Cardiac septum (tissue), 1 donor: ENCODE measurements at regions not wholly inside any gene's neighbourhood (a gene's known extent, or its start where the extent isn't known, plus 50 kb on each side); places are given as distances from the start of the nearest gene placed in this dataset.

Experiments used
- DNase-seq: peaks from one replicate; pipeline ENCODE4 v3.0.0-alpha.2; 2020; ENCODE audit warnings: low spot score
- intact Hi-C: fragments of 100-400 bp; cut with DNase I; formaldehyde crosslinking; loops from one replicate; pipeline ENCODE4 v1.14.0; 2022
- donor health status: DM: no; HTN: no; CAD: no.

DNA sequence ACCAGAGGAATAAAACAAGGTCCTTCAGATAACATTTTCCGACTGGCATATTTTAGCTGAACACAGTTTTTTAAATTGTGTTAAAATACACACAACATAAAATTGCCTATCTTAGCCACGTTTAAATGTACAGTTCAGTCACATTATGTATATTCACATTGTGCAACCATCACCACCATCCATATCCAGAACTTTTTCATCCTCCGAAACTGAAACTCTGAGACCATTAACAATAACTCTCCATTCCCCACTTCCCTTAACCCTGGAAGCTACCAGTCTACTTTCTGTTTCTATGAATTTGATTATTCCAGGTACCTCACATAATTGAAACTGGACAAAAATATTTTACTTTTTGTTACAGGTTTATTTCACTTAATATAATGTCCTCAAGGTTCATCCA is 213.3 kb downstream of the ETS1 start:
- DNase-seq = no peak
- intact Hi-C loops = no loop called here

DNA sequence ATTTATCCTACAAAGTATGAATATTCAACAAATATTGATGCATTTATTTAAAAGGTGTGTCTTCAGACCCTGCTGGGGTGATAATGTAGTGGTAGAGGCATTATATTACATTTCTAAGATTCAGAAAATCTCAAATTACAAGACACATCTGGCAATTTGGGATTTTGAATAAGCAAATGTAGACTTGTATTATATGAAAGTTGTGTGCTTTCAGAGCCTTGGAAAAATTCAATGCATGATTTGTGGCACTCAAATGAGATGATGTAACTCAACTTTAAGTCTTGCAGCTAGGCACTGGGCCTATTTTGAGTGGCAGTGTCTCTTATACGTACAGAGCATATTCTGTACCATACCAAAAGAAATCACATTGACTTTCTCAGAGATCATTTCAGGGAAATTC is 214.4 kb downstream of the ETS1 start:
- no peak for DNase-seq
- intact Hi-C loops = no loop called here

DNA sequence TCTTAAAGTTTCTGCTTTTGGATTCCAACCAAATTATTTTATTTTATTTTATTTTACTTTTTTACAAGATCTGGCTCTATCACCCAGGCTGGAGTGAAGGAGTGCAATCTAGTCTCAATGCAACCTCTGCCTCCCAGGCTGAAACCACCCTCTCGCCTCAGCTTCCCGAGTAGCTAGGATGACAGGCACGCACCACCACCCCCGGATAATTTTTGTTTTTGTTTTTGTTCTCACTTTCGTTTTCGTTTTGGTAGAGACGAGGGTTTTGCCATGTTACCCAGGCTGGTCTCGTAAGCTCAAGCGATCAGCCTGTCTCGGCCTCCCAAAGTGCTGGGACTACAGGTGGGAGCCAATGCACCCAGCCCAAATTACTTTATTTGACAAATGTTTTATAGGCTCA is 219.8 kb downstream of the ETS1 start:
- DNase-seq = no peak
- intact Hi-C loops = no loop called here

DNA sequence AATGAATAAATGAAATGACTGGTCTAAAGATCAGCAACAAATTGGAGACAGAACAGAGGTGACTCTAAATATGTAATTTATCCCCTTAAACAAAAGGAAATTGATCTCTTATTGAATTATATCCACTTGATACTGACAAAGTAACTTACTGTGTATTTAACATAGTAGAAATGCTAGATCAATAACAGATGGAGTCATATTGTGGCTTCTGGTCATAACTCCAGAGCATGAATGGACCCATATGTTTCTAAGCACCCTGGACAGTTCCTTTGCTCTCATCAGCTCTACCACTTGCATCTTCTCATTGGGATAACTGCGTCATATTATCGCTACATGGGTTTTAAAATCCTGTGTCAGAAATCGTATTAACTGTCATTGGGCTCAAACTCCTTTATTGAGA is 222.3 kb downstream of the ETS1 start:
- intact Hi-C loops = no loop called here
- no peak for DNase-seq

- intact Hi-C loops = no loop called here
- DNase-seq = no peak
Measured at GRCh38 chr11:128361451-128362020, 225.8 kb downstream of the ETS1 start.

GRCh38 chr11:128359515-128359914 is 227.8 kb downstream of the ETS1 start:
- intact Hi-C loops = loop anchor here (5.0 kb wide), 1 partner anchor 33 kb away; no protein-coding TSS in a partner anchor
- no peak for DNase-seq

DNA sequence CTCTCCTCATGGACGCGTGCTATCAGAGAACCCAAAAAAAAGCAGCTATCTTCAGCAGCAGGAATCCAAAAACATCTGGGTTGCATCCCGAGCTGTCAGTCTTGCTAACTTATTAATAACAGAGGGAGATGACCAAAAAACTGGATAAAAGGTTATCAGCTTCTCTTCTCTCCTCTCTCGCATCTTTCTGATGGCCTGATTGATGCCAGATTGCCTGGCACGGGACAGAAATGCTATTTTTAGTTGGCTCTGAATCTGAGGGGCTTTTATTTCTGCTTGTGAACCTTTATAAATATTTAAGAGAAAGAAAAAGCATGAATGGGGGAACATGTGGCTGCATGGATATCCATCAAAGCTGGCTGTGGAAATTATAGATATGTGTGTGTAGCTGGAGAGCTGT is 230.3 kb downstream of the ETS1 start:
- no peak for DNase-seq
- intact Hi-C loops = loop anchor here (5.0 kb wide), 1 partner anchor 35 kb away; no protein-coding TSS in a partner anchor

DNA sequence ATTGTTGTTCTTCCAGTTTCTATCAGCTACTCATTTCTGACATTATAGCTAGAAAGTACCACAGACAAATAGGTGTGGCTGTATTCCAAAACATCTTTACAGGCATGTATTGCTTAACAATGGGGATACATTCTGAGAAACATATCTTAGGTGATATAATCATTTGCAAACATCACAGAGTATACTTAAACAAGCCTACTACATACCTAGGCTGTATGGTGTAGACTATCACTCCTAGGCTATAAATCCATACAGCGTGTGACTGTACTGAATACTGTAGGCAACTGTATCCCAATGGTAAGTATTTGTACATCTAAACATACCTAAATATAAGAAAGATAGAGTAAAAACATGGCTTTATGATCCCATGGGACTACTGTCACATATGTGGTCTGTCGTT is 231.8 kb downstream of the ETS1 start:
- intact Hi-C loops = loop anchor here (5.0 kb wide), 1 partner anchor 37 kb away; no protein-coding TSS in a partner anchor
- DNase-seq = no peak

GRCh38 chr11:128354476-128354875 is 232.9 kb downstream of the ETS1 start:
- no peak for DNase-seq
- intact Hi-C loops = no loop called here

DNA sequence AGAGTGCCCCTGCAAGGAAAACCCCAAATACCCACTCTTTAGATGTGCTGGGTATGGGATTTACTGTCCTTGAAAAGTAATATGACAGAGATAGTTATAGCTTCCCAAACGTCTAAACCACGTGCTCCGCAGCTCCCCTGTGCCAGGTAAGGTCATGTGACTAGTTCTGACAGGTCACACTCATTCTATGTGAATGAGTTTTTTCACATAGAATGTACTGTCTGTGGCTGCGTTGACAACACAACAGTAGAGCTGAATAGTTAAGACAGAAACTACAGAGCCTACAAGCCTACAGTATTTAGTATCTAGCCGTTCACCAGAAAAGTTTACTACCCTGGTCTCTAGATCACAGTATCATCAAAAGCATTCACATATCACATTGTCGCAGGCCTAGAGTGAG is 236.2 kb downstream of the ETS1 start:
- DNase-seq = no peak
- intact Hi-C loops = no loop called here

- no peak for DNase-seq
- intact Hi-C loops = no loop called here
Measured at GRCh38 chr11:128349650-128350299, 237.6 kb downstream of the ETS1 start.

- intact Hi-C loops = no loop called here
- DNase-seq = no peak
Measured at GRCh38 chr11:128346804-128347203, 240.6 kb downstream of the ETS1 start.

DNA sequence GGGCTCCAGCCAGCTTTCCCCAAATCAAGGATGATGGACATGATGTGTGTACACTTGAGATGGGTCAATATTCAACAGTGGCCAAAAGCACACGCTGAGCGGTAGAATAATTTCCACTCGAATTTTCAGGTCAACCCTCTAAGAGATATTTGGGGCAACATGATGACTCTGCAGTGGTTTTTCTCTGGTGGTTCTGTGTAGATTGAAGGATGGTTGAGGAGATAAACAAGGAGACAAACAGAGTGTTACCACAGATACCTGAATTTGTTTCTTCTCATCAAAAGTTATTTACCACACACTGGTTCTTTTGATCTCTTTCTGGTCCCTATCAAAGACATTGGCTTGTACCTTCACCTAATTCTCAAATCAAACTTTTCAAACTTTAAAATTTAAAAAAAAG is 242.0 kb downstream of the ETS1 start:
- DNase-seq = no peak
- intact Hi-C loops = no loop called here

- no peak for DNase-seq
- intact Hi-C loops = loop anchor here (5.0 kb wide), 1 partner anchor 78 kb away; no protein-coding TSS in a partner anchor
Measured at GRCh38 chr11:128343870-128344269, 243.5 kb downstream of the ETS1 start.

DNA sequence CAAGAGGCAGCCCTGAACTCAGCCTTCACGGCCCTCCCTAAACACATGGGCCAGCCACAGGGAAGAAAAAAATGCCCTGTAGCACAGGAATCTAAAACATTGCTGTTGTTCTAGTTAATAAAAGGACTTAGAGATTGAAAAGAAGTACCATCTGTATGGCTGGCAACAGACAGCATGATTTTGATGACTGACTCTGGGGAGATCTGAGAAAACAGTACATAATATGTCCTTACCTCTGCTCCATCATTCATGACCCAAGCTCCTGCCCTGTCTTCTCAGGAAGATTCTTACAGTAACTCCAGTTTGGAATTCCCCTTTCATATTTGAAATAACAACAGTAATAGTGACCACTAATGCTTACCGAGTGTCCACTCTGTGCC is 244.2 kb downstream of the ETS1 start:
- no peak for DNase-seq
- intact Hi-C loops = loop anchor here (5.0 kb wide), 1 partner anchor 79 kb away; no protein-coding TSS in a partner anchor

DNA sequence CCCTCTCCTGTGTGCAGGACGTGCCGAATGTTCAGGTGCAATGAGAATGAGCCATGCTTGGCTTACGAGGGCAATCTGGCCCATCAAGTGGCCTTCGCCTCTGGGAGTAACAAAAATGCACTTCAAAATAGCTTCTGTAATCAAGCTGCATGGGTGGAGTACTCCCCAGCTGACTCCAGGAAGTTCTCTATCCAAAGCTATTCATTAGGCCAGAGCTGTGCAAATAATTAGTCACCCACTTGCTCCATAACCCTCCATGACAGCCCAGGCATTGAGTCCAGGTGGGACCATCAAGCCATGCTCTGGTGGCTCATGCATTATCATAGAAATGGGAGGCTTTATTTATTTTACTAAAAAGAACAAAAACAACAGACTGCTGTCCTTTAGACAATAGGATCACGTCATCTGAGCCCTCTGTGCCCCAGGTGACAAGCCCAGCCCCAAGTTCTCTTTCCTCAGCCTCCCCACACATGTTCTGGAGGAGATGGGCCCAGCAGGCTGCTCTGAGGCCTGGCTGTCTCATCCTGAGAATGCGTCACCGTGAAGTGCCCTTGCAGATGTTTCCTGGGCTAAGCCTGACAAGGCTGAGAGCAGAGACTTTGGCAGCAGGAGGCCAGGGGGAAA is 244.7 kb downstream of the ETS1 start:
- intact Hi-C loops = loop anchor here (5.0 kb wide), 1 partner anchor 80 kb away; no protein-coding TSS in a partner anchor
- DNase-seq = no peak

GRCh38 chr11:128341280-128342248 is 245.8 kb downstream of the ETS1 start:
- intact Hi-C loops = loop anchor here (5.0 kb wide), 1 partner anchor 81 kb away; no protein-coding TSS in a partner anchor
- no peak for DNase-seq

DNA sequence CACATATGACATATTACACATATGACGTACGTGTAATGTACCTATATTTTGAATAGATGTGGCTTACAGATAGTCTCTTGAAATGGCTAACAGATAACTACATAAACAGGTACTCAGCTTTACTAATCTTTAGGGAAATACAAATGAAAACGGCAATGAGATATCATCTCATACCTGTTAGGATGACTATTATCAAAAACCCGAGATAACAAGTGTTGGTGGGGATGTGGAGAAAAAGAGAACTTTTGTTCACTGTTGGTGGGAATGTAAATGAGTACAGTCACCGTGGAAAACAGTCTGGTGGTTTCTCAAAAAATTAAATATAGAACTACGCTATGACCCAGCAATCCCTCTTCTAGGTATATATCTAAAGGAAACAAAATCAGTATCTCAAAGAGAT is 247.6 kb downstream of the ETS1 start:
- intact Hi-C loops = loop anchor here (5.0 kb wide), 1 partner anchor 83 kb away; no protein-coding TSS in a partner anchor
- DNase-seq = no peak

DNA sequence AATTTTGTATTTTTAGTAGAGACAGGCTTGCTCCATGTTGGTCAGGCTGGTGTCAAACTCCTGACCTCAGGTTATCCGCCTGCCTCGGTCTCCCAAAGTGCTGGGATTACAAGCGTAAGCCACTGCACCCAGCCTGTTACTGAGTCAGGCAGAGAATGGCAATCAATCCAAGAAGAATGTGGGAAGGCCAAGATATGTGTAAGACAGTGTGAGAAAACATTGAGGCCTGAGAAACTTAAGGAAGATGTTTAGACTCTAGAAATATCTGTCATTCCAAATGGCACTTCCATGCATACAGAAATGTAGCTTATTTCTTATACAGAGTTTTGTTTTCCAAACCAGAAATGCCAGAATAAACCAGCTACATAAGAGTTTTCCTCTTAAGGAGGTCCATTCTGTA is 248.5 kb downstream of the ETS1 start:
- DNase-seq = no peak
- intact Hi-C loops = no loop called here

DNA sequence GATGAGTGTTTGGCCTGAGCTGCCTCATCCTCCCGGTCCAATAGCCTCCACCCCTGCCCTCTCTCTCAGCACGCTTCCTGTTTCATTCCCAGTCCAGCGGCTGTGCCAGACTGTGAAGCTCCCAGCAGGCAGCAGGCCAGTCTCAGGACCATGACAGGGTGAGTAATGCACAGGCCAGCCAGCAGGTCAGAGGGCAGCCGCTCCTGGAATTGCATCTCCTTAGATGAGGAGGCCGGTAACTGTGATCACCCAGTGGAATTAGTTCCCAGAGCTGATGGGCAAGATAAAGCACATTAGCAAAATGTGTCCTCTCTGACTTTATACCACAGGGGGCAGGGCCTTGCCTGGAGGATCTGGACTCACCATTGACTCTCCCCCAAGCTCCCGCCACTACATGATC is 251.2 kb downstream of the ETS1 start:
- DNase-seq = peak; percentile 81
- intact Hi-C loops = no loop called here
